CD4-positive, alpha-beta T cell (primary cell): ENCODE measurements at regions not wholly inside any gene's neighbourhood (a gene's known extent, or its start where the extent isn't known, plus 50 kb on each side); places are given as distances from the start of the nearest gene placed in this dataset.

Experiments used
- ATAC-seq: fragments of 200-7000 bp; cut with Tn5 transposase; one replicate; pipeline ENCODE4 v1.10.0; 2022; ENCODE audit warnings: mild to moderate bottlenecking; ENCODE audit not compliant: poor library complexity
- CTCF ChIA-PET: fragments of 350-600 bp; sonication (Branson Sonifier 250); formaldehyde crosslinking; loops from one replicate; lab custom pipeline; 2021; ENCODE audit warnings: antibody characterized with exemption, inconsistent platforms; lab: Charles Lee
- POLR2A ChIA-PET: fragments of 350-600 bp; sonication (Branson Sonifier 250); formaldehyde crosslinking; loops from one replicate; lab custom pipeline; 2021; ENCODE audit warnings: antibody characterized with exemption, inconsistent platforms; lab: Charles Lee
- DNase-seq, 14 experiments: peaks; one replicate each; pipeline ENCODE4 v3.0.0-alpha.2; 2013 to 2020; ENCODE audit warnings: mixed read lengths in 2 of 14
- H3K27ac ChIP-seq, 2 donors: one replicate each; pipeline versions ENCODE4 v1.5.1 to v1.7.0; 2013; ENCODE audit warnings: low read length in 2 of 2, low read depth in 1 of 2, mild to moderate bottlenecking in 1 of 2
- H3K27me3 ChIP-seq, 2 experiments: 1 replicate in 1 of 2; 2 replicates in 1 of 2; pipeline versions ENCODE4 v1.6.1 to v1.7.0; 2013; ENCODE audit warnings: low read length in 2 of 2, control low read depth in 1 of 2, mild to moderate bottlenecking in 1 of 2, moderate library complexity in 1 of 2; ENCODE audit not compliant: insufficient read depth in 2 of 2, control insufficient read depth in 1 of 2
- H3K36me3 ChIP-seq: one replicate; pipeline ENCODE4 v1.6.1; 2013; ENCODE audit warnings: low read length, control low read depth; ENCODE audit not compliant: insufficient read depth
- H3K4me1 ChIP-seq: one replicate; pipeline ENCODE4 v1.6.1; 2013; ENCODE audit warnings: low read length, control low read depth; ENCODE audit not compliant: insufficient read depth
- H3K4me3 ChIP-seq: one replicate; pipeline ENCODE4 v1.5.1; 2013; ENCODE audit warnings: mild to moderate bottlenecking, low read length, moderate library complexity
- H3K9me3 ChIP-seq, 2 experiments: 1 replicate in 1 of 2; 2 replicates in 1 of 2; pipeline versions ENCODE4 v1.6.1 to v1.7.0; 2013; ENCODE audit warnings: low read length in 2 of 2, mild to moderate bottlenecking in 2 of 2, control low read depth in 1 of 2, moderate library complexity in 1 of 2; ENCODE audit not compliant: control insufficient read depth in 1 of 2, insufficient read depth in 1 of 2
- H3K27ac Mint-ChIP-seq: one replicate; pipeline ENCODE4 v1.8.0; 2020; ENCODE audit warnings: mixed read lengths
- H3K27me3 Mint-ChIP-seq: one replicate; pipeline ENCODE4 v1.8.0; 2021; ENCODE audit warnings: mixed read lengths
- H3K36me3 Mint-ChIP-seq: one replicate; pipeline ENCODE4 v1.8.0; 2021; ENCODE audit warnings: low read depth, mixed read lengths
- H3K4me1 Mint-ChIP-seq: one replicate; pipeline ENCODE4 v1.8.0; 2021; ENCODE audit warnings: low read depth, mixed read lengths
- H3K4me3 Mint-ChIP-seq: one replicate; pipeline ENCODE4 v1.8.0; 2020; ENCODE audit warnings: mild to moderate bottlenecking, mixed read lengths
- H3K9me3 Mint-ChIP-seq: one replicate; pipeline ENCODE4 v1.8.0; 2020; ENCODE audit warnings: mixed read lengths
- CTCF ChIP-seq: fragments of 200-600 bp; IDR thresholded peaks from one replicate; pipeline ENCODE4 v1.8.0; 2022; ENCODE audit warnings: antibody characterized with exemption, mild to moderate bottlenecking
- intact Hi-C, 2 experiments: fragments of 100-400 bp; cut with DNase I in 1 of 2; cut with micrococcal nuclease in 1 of 2; formaldehyde crosslinking; loops; one replicate each; pipeline versions ENCODE4 v1.15.1 to v1.9.0; 2023 to 2025; cut with DNase I, micrococcal nuclease

GRCh38 chr7:113410796-113411195 lies 292.4 kb upstream of the SMIM30 start:
- Histone ChIP-seq H3K27me3 (no peaks in the 10 kb centered on the region), H3K4me3 (no peak overlapping the region), H3K9me3 (no peaks in the 10 kb centered on the region), H3K36me3 (no peaks in the 10 kb centered on the region), H3K4me1 (no peaks in the 10 kb centered on the region), H3K27ac (no peak overlapping the region)
- no peak overlapping the region for H3K27ac Mint-ChIP-seq
- ChIA-PET POLR2A (no interaction called here), CTCF (no interaction called here)
- no peak for DNase-seq
- no peaks in the 10 kb centered on the region for H3K9me3 Mint-ChIP-seq
- no peaks in the 10 kb centered on the region for H3K4me1 Mint-ChIP-seq
- no peak overlapping the region for H3K4me3 Mint-ChIP-seq
- H3K27me3 Mint-ChIP-seq = peaks cover 4% of the 10 kb centered on the region
- no peak for TF ChIP-seq CTCF
- intact Hi-C loops = no loop called here
- H3K36me3 Mint-ChIP-seq = no peaks in the 10 kb centered on the region
- no peak for ATAC-seq

GRCh38 chr7:113408999-113409398 lies 290.6 kb upstream of the SMIM30 start:
- ChIA-PET POLR2A (no interaction called here), CTCF (no interaction called here)
- Histone ChIP-seq H3K36me3 (no peaks in the 10 kb centered on the region), H3K4me3 (no peak overlapping the region), H3K4me1 (no peaks in the 10 kb centered on the region), H3K9me3 (no peaks in the 10 kb centered on the region), H3K27ac (no peak overlapping the region), H3K27me3 (no peaks in the 10 kb centered on the region)
- no peak for ATAC-seq
- TF ChIP-seq CTCF = no peak
- H3K27me3 Mint-ChIP-seq = peaks cover 7% of the 10 kb centered on the region
- H3K36me3 Mint-ChIP-seq = no peaks in the 10 kb centered on the region
- no peaks in the 10 kb centered on the region for H3K9me3 Mint-ChIP-seq
- H3K4me3 Mint-ChIP-seq = no peak overlapping the region
- intact Hi-C loops = no loop called here
- no peak for DNase-seq
- no peaks in the 10 kb centered on the region for H3K4me1 Mint-ChIP-seq
- no peak overlapping the region for H3K27ac Mint-ChIP-seq

- Mint-ChIP-seq H3K4me3 (no peak overlapping the region), H3K4me1 (no peaks in the 10 kb centered on the region), H3K27me3 (peaks cover 9% of the 10 kb centered on the region), H3K9me3 (no peaks in the 10 kb centered on the region), H3K27ac (no peak overlapping the region), H3K36me3 (no peaks in the 10 kb centered on the region)
- no peak for ATAC-seq
- TF ChIP-seq CTCF = no peak
- intact Hi-C loops = no loop called here
- Histone ChIP-seq H3K27ac (no peak overlapping the region), H3K9me3 (no peaks in the 10 kb centered on the region), H3K4me1 (no peaks in the 10 kb centered on the region), H3K4me3 (no peak overlapping the region), H3K36me3 (no peaks in the 10 kb centered on the region), H3K27me3 (peaks cover 0 to 6% of the 10 kb centered on the region in 2 experiments)
- ChIA-PET CTCF (no interaction called here), POLR2A (no interaction called here)
- DNase-seq = no peak
These were observed 287.1 kb upstream of the SMIM30 start for GRCh38 chr7:113405296-113406056.
